DMS 273 (cell line): ENCODE measurements at regions not wholly inside any gene's neighbourhood (a gene's known extent, or its start where the extent isn't known, plus 50 kb on each side); places are given as distances from the start of the nearest gene placed in this dataset.

ENCODE experiments used
- DNase-seq: peaks from one replicate; lab custom pipeline; 2025; ENCODE audit not compliant: unreplicated experiment; lab: John Stamatoyannopoulos, UW

DNA sequence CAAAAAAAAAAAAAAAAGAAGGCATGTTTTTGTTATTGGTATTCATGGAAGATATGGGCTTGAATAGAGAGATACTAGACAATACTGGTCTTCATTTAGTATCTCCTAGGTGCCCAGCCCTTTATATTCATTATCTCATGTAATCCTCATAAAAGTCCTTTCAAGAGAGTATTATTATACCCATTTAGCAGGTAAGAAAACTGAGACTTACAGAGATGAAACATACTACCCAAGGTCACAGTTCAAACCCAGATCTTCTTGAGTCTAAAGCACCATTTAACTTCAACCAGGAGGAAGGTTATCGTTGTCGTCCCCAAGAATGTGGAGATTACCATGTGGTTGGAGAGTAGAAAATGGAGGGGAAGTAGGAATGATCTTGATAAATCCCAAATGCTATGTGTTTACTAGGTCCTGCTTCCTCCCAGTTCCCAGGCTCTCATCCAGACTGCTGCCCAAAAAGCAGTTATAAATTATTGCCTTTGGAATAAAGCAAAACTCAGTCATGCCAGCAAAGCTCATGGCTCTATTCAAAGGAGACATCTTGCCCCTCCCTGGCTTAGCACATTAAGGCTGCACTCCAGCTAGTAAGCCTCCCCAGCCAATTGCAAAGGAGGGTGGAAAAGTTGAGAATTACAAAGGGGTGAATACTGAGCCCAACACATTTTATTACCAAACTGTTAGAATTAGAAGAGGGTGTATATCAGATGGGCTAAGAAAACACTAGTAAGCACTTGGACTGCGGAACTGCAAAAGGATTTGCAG, 163.9 kb downstream of the PIK3R1 start:
- no peak for DNase-seq

DNA sequence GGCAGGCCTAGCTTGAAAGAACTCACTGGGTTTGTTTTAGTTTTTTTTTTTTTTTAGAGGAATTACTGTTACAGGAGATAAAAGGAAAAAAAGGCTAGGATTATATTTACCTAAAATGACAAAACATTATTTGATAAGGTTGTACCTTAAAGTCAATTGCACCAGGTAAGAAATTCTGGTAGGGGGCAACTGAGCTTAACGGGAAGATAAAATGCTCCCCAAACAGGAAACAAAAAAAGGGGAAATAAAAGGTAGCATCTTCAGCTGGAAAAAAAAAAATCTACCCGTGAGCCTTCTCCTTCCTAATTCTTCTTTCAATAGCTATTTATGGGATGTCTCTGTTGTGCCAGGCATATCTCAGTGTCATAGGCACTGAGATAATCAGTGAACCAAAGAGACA, 164.5 kb downstream of the PIK3R1 start:
- no peak for DNase-seq

DNA sequence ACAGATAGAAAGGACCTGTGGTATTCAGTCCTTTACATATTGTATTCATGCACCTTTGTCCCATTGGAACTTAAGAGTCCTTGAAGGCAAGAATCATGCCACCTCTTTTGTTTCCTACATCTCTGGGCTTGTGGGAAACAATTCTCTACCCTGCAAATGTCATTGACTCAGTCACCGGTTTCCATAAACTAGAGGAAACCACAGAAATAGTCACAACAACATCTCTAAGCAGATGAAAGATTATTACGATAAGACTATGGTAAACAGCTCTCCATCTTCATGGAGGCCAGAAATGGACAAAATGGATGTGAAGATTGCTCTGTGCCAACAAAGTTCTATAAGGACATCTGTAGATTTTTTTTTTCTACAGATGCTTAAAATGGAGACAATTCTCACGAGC, 165.5 kb downstream of the PIK3R1 start:
- no peak for DNase-seq

DNA sequence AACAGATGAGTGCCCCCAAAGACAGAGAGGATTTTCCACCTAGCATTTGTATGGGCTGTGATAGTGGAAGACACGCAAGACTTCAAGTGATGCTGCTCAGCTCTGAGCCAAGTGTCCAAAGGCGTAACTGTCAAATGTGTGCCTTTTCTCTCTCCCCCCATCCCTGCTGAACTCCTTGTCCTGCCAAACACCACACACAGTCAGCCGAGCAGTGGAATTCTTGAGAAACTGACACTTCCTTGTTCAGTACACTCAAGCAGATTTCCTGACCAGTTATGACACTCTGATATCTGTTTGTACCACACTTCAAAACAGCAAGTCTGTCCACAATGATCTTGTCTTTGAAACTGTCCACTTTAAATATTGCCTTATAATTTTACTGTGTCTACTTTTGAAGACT, 166.4 kb downstream of the PIK3R1 start:
- DNase-seq = no peak

DNA sequence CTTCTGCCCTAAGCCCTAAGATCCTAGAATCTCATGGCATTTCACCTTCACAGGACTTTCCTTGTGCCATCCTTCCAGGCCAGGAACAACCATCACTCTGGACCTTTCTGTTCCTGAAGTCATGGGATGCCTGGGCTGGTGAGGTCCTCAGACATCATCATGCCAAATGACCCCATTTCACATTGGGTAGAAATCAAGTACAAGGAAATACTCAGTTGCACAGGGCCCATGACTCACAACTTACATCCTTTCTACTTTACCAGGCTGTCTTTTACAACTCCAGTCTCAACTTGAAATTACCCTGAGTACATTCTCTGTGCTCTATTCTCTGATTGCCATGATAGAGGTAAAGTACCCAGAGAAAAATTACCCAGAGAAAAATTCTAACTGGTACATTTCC, 167.1 kb downstream of the PIK3R1 start:
- no peak for DNase-seq

DNA sequence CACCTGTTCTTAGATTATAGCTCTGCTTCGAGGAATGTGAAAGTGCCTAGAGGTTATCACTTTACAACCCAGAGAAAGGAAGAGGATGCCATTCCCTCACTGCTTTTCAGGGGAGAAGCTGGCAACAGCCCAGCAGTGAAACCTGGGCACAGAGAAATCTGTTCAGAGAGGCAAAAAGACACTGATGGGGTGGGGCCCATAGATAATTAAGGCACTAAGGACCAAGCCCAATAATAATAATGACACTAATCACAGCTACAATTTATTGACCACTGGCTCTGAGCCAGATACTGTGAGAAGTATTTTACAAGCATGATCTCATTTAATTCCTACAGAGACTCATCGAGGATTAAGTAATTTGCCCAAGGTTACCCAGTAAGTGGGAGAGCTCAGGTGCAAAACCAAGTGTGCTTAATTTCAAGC, 168.3 kb downstream of the PIK3R1 start:
- no peak for DNase-seq

DNA sequence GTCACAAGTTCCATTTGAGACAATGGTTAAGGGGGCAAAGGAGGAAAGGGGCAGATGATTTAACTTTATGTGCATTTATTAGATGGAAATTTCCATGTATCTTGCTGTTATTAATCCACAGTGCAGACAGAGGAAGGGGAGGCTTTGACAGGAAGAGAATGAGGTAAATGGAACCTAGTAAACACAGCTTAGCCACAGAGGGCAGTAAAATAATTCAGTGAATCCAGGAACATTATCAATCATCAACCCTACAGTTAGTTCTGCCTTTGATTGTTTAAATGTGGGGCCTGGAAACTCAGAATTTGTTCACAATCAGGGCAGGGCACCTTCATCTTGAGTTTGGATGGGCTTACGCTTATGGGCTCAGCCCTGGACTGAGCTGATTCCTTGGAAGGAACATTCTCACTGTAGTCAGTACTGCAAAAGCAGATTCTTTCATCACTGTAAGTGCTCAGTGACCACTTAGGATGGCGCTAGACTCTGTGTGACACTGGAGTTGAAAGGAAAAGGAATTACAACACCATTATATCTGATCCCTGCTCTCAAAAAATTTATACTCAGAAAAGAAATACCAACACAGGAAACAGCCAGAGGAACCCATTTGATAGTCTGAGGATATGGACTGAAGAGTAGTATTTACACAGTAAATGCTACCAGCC, 169.5 kb downstream of the PIK3R1 start:
- DNase-seq = no peak

DNA sequence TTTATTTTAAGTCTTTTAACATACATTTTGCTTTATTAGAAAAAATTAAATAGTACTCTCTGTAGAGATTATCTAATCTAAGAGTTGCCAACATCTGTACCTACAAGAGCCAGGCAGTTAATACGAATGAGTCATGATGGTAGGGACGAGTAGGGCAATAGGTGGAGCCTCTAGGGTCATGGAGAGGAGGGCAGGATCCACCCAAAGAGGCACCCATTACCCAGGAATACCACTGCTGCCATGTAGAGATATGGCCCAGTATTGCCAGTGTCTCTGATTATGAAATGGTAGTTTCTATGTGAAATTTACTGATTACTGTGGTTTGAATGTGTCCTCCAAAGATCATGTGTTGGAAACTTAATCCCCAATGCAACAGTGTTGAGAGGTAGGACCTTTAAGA, 170.4 kb downstream of the PIK3R1 start:
- DNase-seq = no peak

DNA sequence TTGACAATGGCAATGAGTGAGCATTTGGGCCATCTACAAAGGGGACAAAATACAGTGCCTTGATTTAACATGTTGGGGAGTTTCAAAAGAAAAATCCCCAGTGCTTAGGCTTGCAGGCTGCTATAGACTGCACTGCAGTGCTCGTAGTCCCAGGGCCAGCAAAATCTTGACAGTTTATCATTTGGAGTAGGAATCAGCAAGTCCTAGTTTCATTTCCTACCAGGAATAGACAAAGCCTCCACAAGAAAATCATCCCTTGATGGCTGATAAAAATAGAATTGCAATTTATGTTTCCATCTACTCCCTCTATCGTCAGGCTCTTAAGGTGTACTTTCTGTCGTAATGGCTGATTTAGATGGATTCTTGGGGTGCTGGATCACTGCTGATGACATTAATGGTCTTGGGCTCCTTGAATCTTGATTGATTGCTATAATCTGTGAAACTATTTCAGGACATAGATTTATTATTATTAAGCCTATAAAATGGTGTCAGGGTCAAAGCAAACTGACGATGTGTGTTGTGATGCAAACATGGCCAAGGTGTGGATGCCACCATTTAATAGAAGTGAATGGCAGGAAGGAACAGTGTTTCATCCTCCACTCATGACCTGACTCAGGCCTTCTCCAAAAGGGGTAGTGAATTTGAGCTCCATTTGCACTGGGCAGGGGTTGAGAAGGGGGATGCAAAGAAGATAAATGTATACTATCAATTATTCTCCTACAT, 171.7 kb downstream of the PIK3R1 start:
- DNase-seq = no peak

DNA sequence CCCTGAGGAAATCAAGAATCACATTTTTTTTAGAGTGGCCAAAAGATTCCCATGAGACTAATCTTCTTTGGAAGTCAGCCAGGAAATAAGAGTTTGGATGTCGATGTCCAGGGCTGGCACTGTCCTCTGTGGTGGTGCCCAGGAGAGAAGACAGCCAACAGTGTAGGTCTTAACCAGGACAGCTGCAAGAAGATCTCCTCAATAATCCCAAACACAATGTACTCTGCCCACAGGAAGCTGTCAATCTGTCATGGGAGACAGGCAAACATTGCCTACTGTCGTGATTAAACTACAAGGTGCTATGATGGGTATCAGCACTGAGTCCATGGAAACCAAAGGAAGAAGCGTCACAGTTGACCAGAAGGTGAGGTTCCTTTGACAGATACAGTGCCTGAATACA, 174.1 kb downstream of the PIK3R1 start:
- DNase-seq = no peak

DNA sequence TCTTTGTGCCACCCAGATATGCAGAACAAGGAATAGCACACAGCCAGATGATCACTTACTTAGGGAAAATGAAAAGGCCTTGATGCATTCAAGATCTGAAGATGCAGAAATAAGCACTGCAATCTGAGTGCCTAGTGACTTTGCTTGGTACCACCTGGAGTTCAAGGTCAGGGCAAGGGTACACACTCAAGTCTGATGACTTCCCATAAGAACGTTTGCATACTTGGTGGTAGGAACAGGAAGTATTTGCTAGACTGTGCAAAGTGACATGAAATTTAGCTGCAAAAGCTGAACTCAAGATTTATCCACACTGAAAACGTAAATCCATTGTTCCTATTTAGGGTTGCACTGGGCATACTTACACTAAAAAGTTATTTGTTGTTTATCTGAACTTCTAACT, 177.1 kb downstream of the PIK3R1 start:
- no peak for DNase-seq

DNA sequence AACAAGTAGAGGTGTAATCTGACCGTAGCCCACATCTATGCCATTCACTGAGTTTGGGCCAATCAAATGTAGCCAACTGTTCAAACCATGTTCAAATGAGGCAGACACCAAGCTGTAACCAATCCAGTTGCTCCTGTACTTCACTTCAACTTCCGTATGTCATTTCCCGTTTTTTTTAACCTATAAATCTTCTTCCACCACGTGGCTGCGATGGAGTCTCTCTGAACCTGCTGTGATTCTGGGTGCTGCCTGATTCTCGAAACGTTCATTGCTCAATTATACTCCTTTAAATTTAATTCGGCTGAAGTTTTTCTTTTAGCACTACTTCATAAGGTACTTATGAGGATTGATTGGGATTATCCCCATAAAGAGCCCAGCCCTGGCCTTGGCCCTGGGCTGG, 179.7 kb downstream of the PIK3R1 start:
- DNase-seq = no peak

DNA sequence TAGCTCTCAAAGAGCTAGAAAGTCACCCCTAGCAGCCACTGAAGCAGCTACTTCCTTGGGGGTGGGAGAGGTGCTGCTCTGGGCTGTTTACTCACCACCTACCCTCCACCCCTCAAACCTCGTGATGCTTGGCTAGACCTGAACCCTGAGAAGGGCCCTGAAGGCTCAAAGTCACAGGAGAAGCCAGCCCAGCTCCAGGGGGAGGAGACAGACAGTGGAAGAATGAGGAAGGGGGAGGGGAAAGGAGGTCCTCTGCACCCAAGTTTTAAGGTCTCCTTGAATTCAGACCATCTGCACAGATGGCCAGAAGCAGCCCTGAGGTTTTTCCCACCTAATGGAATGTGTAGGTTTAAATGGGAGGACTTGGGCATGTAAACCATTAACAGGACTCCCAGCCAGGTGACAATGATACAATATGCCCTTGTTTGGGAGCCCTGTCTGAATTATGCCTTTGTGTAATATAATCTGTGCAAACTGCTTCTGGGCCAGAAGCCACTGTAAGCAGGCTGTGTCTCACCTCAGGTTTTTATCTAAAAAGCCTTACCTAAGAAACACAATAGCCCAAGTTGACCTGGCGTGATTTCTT, 180.5 kb downstream of the PIK3R1 start:
- DNase-seq = no peak

DNA sequence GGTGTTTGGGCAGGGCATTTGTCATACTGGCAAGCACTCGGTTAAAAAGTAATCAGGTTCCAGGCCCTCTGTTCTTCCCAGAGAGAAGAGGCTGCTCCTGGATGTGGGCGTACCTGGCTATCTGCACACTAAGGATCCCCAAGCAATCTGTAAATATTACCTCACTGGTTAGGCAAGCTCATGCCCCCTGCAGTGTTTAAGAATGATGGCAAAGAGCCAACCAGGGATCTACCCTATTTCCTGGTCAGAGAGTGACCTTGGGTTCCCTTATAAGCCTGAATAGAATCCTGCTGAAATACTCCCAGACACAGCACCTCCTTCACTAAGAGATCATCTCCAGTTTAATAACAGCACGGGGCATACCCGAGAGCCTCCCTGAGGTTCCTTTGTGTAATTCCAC, 181.2 kb downstream of the PIK3R1 start:
- DNase-seq = no peak

DNA sequence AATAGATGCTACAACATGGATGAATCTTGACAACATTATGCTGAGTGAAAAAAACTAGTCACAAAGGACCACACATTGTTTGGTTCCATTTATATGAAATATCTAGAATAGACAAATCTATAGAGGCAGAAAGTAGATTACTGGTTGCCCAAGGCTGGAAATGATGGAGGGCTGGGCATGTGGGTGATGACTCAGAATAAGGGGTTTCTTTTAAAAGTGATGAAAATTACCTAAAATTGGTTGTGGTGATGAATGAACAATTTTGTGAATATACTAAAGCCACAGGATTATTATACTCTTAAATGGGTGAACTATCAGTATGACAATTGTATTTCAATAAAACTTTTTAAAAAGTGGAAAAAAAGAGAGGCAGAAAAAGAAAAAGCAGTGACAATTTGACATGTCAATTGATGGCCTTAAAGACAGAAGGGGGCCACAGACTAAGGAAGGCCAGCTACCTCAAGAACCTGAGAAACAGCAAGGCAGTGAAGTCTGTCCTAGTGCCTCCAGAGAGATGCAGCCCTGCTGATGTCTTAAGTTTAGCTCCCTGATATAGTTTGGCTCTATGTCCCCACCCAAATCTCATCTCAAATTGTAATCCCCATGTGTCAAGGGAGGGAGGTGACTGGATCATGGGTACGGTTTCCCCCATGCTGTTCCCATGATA, 182.7 kb downstream of the PIK3R1 start:
- no peak for DNase-seq

DNA sequence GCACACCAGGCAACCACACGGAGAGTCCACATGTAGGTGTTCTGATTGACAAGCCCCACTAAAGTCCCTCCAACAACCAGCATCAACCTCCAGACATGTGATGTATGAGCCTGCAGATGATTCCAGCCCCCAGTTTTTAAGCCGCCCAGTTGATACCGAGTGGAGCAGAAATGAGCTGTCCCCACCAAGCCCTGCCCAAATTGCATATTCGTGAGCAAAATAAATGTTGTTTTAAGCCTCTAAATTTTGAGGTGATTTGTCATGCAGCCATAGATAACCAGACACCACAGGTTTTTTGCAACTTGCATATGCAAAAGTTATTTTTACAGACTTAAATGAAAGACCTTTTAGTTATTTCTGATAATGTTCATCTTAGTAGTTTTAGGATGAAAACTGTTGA, 187.7 kb downstream of the PIK3R1 start:
- DNase-seq = no peak

DNA sequence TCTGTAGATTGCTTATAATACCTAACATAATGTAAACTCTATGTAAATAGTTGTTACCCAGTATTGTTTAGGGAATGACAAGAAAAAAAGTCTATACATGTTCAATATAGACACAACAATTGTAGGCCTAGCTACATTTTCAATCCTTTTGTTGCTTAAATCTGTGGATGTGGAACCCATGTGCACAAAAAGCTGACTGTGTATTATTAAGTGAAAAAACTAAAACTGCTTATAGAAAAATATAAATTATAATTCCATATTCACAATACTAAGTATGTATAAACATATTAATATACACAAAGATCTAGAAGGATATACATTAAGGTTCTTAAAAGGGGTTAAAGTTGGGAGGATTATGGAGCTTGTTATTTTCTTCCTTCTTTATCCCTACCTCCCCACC, 188.7 kb downstream of the PIK3R1 start:
- no peak for DNase-seq

DNA sequence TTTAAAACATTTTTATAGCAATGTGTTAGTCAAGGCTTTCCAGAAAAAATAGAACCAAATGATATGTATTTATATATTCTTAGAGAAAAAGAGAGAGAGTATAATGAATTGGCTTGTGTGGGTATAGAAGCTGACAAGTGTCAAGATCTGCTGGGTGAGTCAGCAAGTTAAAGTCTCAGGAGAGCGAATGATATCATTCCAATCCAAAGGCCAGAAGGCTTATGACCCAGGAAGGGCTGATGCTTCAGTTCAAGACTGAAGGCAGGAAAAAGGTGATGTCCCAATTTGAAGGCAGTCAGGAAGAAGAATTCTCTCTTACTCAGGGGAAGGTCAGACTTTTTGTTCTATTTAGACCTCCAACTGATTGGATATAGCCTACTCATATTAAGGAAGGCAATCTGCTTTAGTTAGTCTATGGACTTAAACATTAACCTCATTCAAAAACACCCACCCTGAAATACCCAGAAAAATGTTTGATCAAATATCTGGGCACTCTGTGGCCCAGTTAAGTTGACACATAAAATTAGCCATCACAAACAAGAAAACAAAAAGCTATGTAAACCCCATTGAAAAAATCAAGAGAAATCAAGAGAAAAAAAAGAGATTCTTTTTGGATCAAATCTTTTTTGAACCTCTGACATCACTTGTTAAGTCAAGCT, 189.6 kb downstream of the PIK3R1 start:
- peak; percentile 11 for DNase-seq

DNA sequence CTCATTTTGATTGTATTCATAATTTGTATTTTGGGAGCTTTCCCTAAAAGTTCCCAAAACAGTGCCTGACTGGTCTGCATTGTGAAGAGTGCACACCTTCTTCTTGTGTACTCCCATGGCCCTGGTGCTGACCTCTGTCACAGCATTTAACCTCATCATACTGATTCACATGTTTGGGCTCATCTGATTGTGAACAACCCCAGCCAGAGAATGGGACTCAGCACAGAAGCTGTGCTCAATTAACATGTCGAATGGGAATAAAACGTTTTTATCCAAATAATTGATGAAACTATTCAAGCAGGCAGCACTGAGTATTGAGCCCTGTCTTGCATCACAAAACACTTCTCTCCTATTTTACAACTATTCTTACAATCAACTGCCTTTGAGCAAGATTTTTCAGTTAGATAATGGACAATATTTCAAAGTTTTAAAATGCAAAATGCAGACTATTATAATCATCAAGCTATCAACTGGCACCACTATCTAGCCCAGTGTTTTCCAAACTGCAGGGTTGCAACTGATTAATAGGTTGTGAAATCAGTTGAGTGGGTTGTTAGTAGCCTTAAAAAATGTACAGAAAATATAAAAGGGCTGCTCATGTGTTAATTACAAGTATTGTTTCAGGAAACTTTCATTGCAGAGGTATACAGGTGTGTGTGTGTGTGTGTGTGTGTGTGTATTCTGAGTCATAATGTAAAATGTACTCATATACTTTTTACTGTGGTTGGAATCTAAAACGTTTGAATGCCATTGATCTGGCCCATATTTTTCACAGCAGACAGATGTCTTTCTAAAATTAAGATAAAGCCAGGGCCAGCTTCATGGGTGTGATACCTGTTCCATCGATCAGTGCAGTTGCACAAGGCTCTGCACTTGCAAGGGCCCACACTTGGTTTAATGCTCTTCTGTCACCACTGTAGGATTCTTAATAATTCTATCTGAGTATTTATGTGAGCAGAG, 190.5 kb downstream of the PIK3R1 start:
- no peak for DNase-seq
